Right lobe of liver (tissue), 4 donors: ENCODE measurements at regions not wholly inside any gene's neighbourhood (a gene's known extent, or its start where the extent isn't known, plus 50 kb on each side); places are given as distances from the start of the nearest gene placed in this dataset.

Source experiments
- POLR2A ChIP-seq: fragments of 450-650 bp; IDR thresholded peaks from one replicate; pipeline ENCODE4 v1.6.1; 2017; ENCODE audit warnings: antibody characterized with exemption, mild to moderate bottlenecking
- TF ChIP-seq, protein P1 (sequence below), 4 donors: fragments of 200-600 bp in 3 of 4; fragments of 450-650 bp in 1 of 4; IDR thresholded peaks; one replicate each; pipeline versions ENCODE4 v1.5.1 to v1.8.0; 2016 to 2022; ENCODE audit warnings: antibody characterized with exemption in 4 of 4, mild to moderate bottlenecking in 2 of 4
- donor health status: DM: no; HTN: no; CAD: no.
- donor health status: DM: no; HTN: no; CAD: no.
- donor health status: DM: no; HTN: yes; CAD: no.

GRCh38 chr20:20894753-20895152, 182.3 kb upstream of the RALGAPA2 start:
- no peak for TF ChIP-seq POLR2A
- TF ChIP-seq, protein P1, sequence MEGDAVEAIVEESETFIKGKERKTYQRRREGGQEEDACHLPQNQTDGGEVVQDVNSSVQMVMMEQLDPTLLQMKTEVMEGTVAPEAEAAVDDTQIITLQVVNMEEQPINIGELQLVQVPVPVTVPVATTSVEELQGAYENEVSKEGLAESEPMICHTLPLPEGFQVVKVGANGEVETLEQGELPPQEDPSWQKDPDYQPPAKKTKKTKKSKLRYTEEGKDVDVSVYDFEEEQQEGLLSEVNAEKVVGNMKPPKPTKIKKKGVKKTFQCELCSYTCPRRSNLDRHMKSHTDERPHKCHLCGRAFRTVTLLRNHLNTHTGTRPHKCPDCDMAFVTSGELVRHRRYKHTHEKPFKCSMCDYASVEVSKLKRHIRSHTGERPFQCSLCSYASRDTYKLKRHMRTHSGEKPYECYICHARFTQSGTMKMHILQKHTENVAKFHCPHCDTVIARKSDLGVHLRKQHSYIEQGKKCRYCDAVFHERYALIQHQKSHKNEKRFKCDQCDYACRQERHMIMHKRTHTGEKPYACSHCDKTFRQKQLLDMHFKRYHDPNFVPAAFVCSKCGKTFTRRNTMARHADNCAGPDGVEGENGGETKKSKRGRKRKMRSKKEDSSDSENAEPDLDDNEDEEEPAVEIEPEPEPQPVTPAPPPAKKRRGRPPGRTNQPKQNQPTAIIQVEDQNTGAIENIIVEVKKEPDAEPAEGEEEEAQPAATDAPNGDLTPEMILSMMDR (IDR thresholded peaks at IDR 0.05): no peak
